HFFc6 (cell line): ENCODE measurements at regions not wholly inside any gene's neighbourhood (a gene's known extent, or its start where the extent isn't known, plus 50 kb on each side); places are given as distances from the start of the nearest gene placed in this dataset.

Experiments
- DNase-seq: peaks from one replicate; pipeline ENCODE4 v3.0.0-alpha.2; 2018
- H3K27ac Mint-ChIP-seq: 2 replicates; pipeline ENCODE4 v1.8.0; 2020; ENCODE audit warnings: mild to moderate bottlenecking, mixed read lengths
- H3K27me3 Mint-ChIP-seq: 2 replicates; pipeline ENCODE4 v1.8.0; 2021; ENCODE audit warnings: mild to moderate bottlenecking, moderate library complexity, mixed read lengths; ENCODE audit not compliant: insufficient read depth
- H3K36me3 Mint-ChIP-seq: 2 replicates; pipeline ENCODE4 v1.8.0; 2021; ENCODE audit warnings: low read depth, mixed read lengths
- H3K4me1 Mint-ChIP-seq: 2 replicates; pipeline ENCODE4 v1.8.0; 2020; ENCODE audit warnings: low read depth, mixed read lengths
- H3K4me3 Mint-ChIP-seq: 2 replicates; pipeline ENCODE4 v1.8.0; 2020; ENCODE audit warnings: mild to moderate bottlenecking, moderate library complexity, mixed read lengths
- H3K9me3 Mint-ChIP-seq: 2 replicates; pipeline ENCODE4 v1.8.0; 2020; ENCODE audit warnings: mild to moderate bottlenecking, mixed read lengths
- CTCF ChIP-seq: fragments of 200-600 bp; sonication (generic); IDR thresholded peaks from 2 replicates; pipeline ENCODE4 v1.5.0; 2021; ENCODE audit warnings: antibody characterized with exemption, mild to moderate bottlenecking

- no peak for DNase-seq
- Mint-ChIP-seq H3K27me3 (no peaks in the 10 kb centered on the region; the same call in 1 of the 2 replicates), H3K36me3 (no peaks in the 10 kb centered on the region), H3K27ac (no peak overlapping the region), H3K9me3 (no peaks in the 10 kb centered on the region), H3K4me3 (no peak overlapping the region), H3K4me1 (peaks cover 5% of the 10 kb centered on the region; the same call in 1 of the 2 replicates)
- no peak for TF ChIP-seq CTCF
Measured at GRCh38 chr4:53747401-53747800, 156.1 kb upstream of the LNX1 start.

GRCh38 chr4:53744446-53745160 lies 153.3 kb upstream of the LNX1 start:
- H3K4me3 Mint-ChIP-seq, result no peak overlapping the region
- H3K27me3 Mint-ChIP-seq, result no peaks in the 10 kb centered on the region; the same call in 1 of the 2 replicates
- no peak overlapping the region for H3K27ac Mint-ChIP-seq
- peaks cover 5% of the 10 kb centered on the region; the same call in 1 of the 2 replicates for H3K4me1 Mint-ChIP-seq
- H3K36me3 Mint-ChIP-seq, result no peaks in the 10 kb centered on the region; the same call in 1 of the 2 replicates
- no peak for TF ChIP-seq CTCF
- no peaks in the 10 kb centered on the region for H3K9me3 Mint-ChIP-seq
- DNase-seq, result no peak

- TF ChIP-seq CTCF, result no peak
- H3K27me3 Mint-ChIP-seq, result no peaks in the 10 kb centered on the region
- peak overlapping the region; percentile 65 for H3K4me3 Mint-ChIP-seq
- H3K4me1 Mint-ChIP-seq, result peaks cover 50% of the 10 kb centered on the region
- H3K9me3 Mint-ChIP-seq, result no peaks in the 10 kb centered on the region
- H3K36me3 Mint-ChIP-seq, result no peaks in the 10 kb centered on the region
- peak; percentile 69 for DNase-seq
- peak overlapping the region; percentile 86 for H3K27ac Mint-ChIP-seq
Measured at GRCh38 chr4:53734584-53735353, 143.5 kb upstream of the LNX1 start.

GRCh38 chr4:53734182-53734581 lies 142.9 kb upstream of the LNX1 start:
- Mint-ChIP-seq H3K4me3 (peak overlapping the region; percentile 65), H3K9me3 (no peaks in the 10 kb centered on the region), H3K4me1 (peaks cover 51% of the 10 kb centered on the region), H3K27me3 (no peaks in the 10 kb centered on the region), H3K36me3 (no peaks in the 10 kb centered on the region), H3K27ac (peak overlapping the region; percentile 86)
- no peak for DNase-seq
- TF ChIP-seq CTCF, result no peak

- no peak for DNase-seq
- TF ChIP-seq CTCF, result no peak
- H3K4me3 Mint-ChIP-seq, result no peak overlapping the region
- no peaks in the 10 kb centered on the region for H3K27me3 Mint-ChIP-seq
- no peak overlapping the region for H3K27ac Mint-ChIP-seq
- no peaks in the 10 kb centered on the region for H3K9me3 Mint-ChIP-seq
- peaks cover 51% of the 10 kb centered on the region for H3K4me1 Mint-ChIP-seq
- H3K36me3 Mint-ChIP-seq, result no peaks in the 10 kb centered on the region
Measured at GRCh38 chr4:53732661-53733060, 141.4 kb upstream of the LNX1 start.
